HG02852 (cell line): ENCODE measurements at regions not wholly inside any gene's neighbourhood (a gene's known extent, or its start where the extent isn't known, plus 50 kb on each side); places are given as distances from the start of the nearest gene placed in this dataset.

Source experiments
- ATAC-seq: cut with Tn5 transposase; IDR thresholded peaks from one replicate; pipeline ENCODE4 v1.9.1; 2021; ENCODE audit warnings: mild to moderate bottlenecking, moderate library complexity; ENCODE audit not compliant: unreplicated experiment

- no peak for ATAC-seq
Measured at GRCh38 chr2:146158072-146158674, 1638.3 kb upstream of the ZEB2 start.

GRCh38 chr2:146147448-146148012, 1627.6 kb upstream of the ZEB2 start:
- no peak for ATAC-seq

GRCh38 chr2:146143971-146144370, 1624.1 kb upstream of the ZEB2 start:
- ATAC-seq, result no peak

- ATAC-seq, result no peak
Measured at GRCh38 chr2:146138820-146139219, 1618.9 kb upstream of the ZEB2 start.

- no peak for ATAC-seq
Measured at GRCh38 chr2:146135245-146135644, 1615.3 kb upstream of the ZEB2 start.

- no peak for ATAC-seq
Measured at GRCh38 chr2:146131785-146132184, 1611.9 kb upstream of the ZEB2 start.

GRCh38 chr2:146131048-146131447, 1611.1 kb upstream of the ZEB2 start:
- ATAC-seq, result no peak

- no peak for ATAC-seq
Measured at GRCh38 chr2:146130290-146130689, 1610.4 kb upstream of the ZEB2 start.

GRCh38 chr2:146129231-146129630, 1609.3 kb upstream of the ZEB2 start:
- no peak for ATAC-seq

GRCh38 chr2:146128216-146128615, 1608.3 kb upstream of the ZEB2 start:
- no peak for ATAC-seq

GRCh38 chr2:146125551-146125950, 1605.6 kb upstream of the ZEB2 start:
- ATAC-seq, result no peak

- ATAC-seq, result no peak
Measured at GRCh38 chr2:146124741-146125140, 1604.8 kb upstream of the ZEB2 start.

GRCh38 chr2:146123714-146124113, 1603.8 kb upstream of the ZEB2 start:
- ATAC-seq, result no peak

- no peak for ATAC-seq
Measured at GRCh38 chr2:146123256-146123655, 1603.3 kb upstream of the ZEB2 start.

GRCh38 chr2:146119586-146119985, 1599.7 kb upstream of the ZEB2 start:
- no peak for ATAC-seq

GRCh38 chr2:146108993-146109392, 1589.1 kb upstream of the ZEB2 start:
- ATAC-seq, result no peak

GRCh38 chr2:146094185-146094584, 1574.3 kb upstream of the ZEB2 start:
- no peak for ATAC-seq

GRCh38 chr2:146081459-146081858, 1561.5 kb upstream of the ZEB2 start:
- ATAC-seq, result no peak

- ATAC-seq, result no peak
Measured at GRCh38 chr2:146080925-146081324, 1561.0 kb upstream of the ZEB2 start.

GRCh38 chr2:146079216-146079615, 1559.3 kb upstream of the ZEB2 start:
- no peak for ATAC-seq

GRCh38 chr2:146077156-146077555, 1557.2 kb upstream of the ZEB2 start:
- ATAC-seq, result no peak

- ATAC-seq, result no peak
Measured at GRCh38 chr2:146068051-146068450, 1548.1 kb upstream of the ZEB2 start.

- ATAC-seq, result no peak
Measured at GRCh38 chr2:146048141-146048540, 1528.2 kb upstream of the ZEB2 start.
